Stomach (tissue), 8 donors: ENCODE measurements at regions not wholly inside any gene's neighbourhood (a gene's known extent, or its start where the extent isn't known, plus 50 kb on each side); places are given as distances from the start of the nearest gene placed in this dataset.
A peak's percentile ranks its signal among the peaks of the same experiment; 100 is the strongest.

ENCODE experiments used
- DNase-seq, 2 donors: peaks; one replicate each; pipeline versions ENCODE4 v3.0.0 to v3.0.0-alpha.2; 2013 to 2019
- H3K27ac ChIP-seq, 5 donors: fragments of 200-600 bp in 4 of 5; sonication (generic) in 4 of 5; one replicate each; pipeline ENCODE4 v1.5.1; 2013 to 2019; ENCODE audit warnings: mild to moderate bottlenecking in 1 of 5, moderate library complexity in 1 of 5
- H3K27me3 ChIP-seq, 3 donors: fragments of 200-600 bp; sonication (generic); one replicate each; pipeline ENCODE4 v1.5.1; 2017 to 2019; ENCODE audit warnings: mixed run types in 1 of 3
- H3K36me3 ChIP-seq, 4 donors: fragments of 200-600 bp; sonication (generic); 1 replicate in 3 of 4; 2 replicates in 1 of 4; pipeline ENCODE4 v1.5.1; 2016 to 2019
- H3K4me1 ChIP-seq, 4 donors: fragments of 200-600 bp; sonication (generic); one replicate each; pipeline ENCODE4 v1.5.1; 2016 to 2019
- H3K4me3 ChIP-seq, 4 donors: fragments of 200-600 bp; sonication (generic) in 3 of 4; one replicate each; pipeline ENCODE4 v1.5.1; 2016 to 2019; ENCODE audit warnings: mild to moderate bottlenecking in 1 of 4
- H3K9me3 ChIP-seq, 4 donors: fragments of 200-600 bp; sonication (generic); one replicate each; pipeline ENCODE4 v1.5.1; 2016 to 2019
- EP300 ChIP-seq: sonication (generic); formaldehyde crosslinking; IDR thresholded peaks from one replicate; pipeline ENCODE4 v1.6.1; 2017; ENCODE audit warnings: antibody characterized with exemption
- POLR2A ChIP-seq, 4 donors: fragments of 450-650 bp; IDR thresholded peaks; one replicate each; pipeline ENCODE4 v1.6.1; 2016; ENCODE audit warnings: antibody characterized with exemption in 4 of 4, control low read depth in 2 of 4, mild to moderate bottlenecking in 1 of 4, moderate library complexity in 1 of 4
- POLR2AphosphoS5 ChIP-seq, 3 donors: sonication (generic); formaldehyde crosslinking; IDR thresholded peaks; one replicate each; pipeline ENCODE4 v1.6.1; 2016; ENCODE audit warnings: antibody characterized with exemption in 3 of 3
- WGBS, 5 donors: extraction: QIAGEN DNeasy Blood & Tissue Kit in 3 of 5; methylation state at CpG; one replicate each; pipeline versions ENCODE4 v1.1.5 to v1.1.7; 2013 to 2018; 5-methylcytosine and 5-hydroxymethylcytosine counted together
- intact Hi-C: fragments of 100-400 bp; cut with DNase I; formaldehyde crosslinking; loops from one replicate; pipeline ENCODE4 v1.15.1; 2023; ENCODE audit warnings: low total_unique reads
- TF ChIP-seq, protein P1 (sequence below), 7 experiments: fragments of 450-650 bp in 4 of 7; fragments of 200-600 bp in 3 of 7; sonication (generic) in 3 of 7; IDR thresholded peaks; one replicate each; pipeline ENCODE4 v1.5.1; 2016 to 2019; ENCODE audit warnings: antibody characterized with exemption in 7 of 7, control low read depth in 2 of 7, mild to moderate bottlenecking in 1 of 7
- donor health status: healthy with polysubstance abuse.
- donor health status: Bipolar disorder and iron deficiency.
- donor health status: healthy.

DNA sequence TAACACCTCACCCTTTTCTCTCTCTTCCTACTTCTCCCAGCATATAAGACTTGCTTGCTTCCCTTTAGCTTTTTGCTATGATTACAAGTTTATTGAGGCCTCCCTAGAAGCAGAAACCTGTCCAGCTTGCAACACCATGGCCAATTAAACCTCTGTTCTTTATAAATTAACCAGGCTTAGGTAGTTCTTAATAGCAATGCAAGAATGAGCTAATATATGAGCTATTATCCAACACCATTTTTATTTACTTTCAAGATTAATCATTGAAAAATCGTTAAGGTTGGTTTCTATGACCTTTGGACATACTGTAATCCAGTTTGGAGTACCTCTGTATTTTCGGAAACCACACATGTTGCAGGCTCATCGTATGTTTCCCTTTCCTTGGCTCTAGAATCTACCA is 643.1 kb downstream of the ZPLD1 start:
- intact Hi-C loops: no loop called here
- TF ChIP-seq EP300 (no peak), POLR2A (IDR thresholded peaks at IDR 0.05) (no peak), POLR2AphosphoS5 (IDR thresholded peaks at IDR 0.05) (no peak)
- TF ChIP-seq, protein P1, sequence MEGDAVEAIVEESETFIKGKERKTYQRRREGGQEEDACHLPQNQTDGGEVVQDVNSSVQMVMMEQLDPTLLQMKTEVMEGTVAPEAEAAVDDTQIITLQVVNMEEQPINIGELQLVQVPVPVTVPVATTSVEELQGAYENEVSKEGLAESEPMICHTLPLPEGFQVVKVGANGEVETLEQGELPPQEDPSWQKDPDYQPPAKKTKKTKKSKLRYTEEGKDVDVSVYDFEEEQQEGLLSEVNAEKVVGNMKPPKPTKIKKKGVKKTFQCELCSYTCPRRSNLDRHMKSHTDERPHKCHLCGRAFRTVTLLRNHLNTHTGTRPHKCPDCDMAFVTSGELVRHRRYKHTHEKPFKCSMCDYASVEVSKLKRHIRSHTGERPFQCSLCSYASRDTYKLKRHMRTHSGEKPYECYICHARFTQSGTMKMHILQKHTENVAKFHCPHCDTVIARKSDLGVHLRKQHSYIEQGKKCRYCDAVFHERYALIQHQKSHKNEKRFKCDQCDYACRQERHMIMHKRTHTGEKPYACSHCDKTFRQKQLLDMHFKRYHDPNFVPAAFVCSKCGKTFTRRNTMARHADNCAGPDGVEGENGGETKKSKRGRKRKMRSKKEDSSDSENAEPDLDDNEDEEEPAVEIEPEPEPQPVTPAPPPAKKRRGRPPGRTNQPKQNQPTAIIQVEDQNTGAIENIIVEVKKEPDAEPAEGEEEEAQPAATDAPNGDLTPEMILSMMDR (IDR thresholded peaks at IDR 0.05): no peak
- 52 to 74% (median 62%) methylated on average over 3 of the region's 3 CpGs for WGBS, 5 donors
- Histone ChIP-seq H3K36me3 (no peaks in the 10 kb centered on the region), H3K27ac (no peak overlapping the region), H3K9me3 (peaks cover 0 to under 1% (median 0%) of the 10 kb centered on the region in 4 donors), H3K27me3 (no peaks in the 10 kb centered on the region), H3K4me3 (no peak overlapping the region), H3K4me1 (no peaks in the 10 kb centered on the region)
- DNase-seq: peak in 1 of 2 donors; percentile 7

GRCh38 chr3:103082501-103082900 is 647.7 kb downstream of the ZPLD1 start:
- intact Hi-C loops: no loop called here
- WGBS, 5 donors: 86 to 94% (median 93%) methylated on average over 1 of the region's 1 CpG
- peaks cover 0 to 3% (median 0%) of the 10 kb centered on the region in 4 donors for H3K9me3 ChIP-seq
- no peak for DNase-seq
- no peak overlapping the region for H3K4me3 ChIP-seq
- no peaks in the 10 kb centered on the region for H3K4me1 ChIP-seq
- no peaks in the 10 kb centered on the region for H3K27me3 ChIP-seq
- no peaks in the 10 kb centered on the region for H3K36me3 ChIP-seq
- TF ChIP-seq POLR2A (IDR thresholded peaks at IDR 0.05) (no peak), EP300 (no peak), POLR2AphosphoS5 (IDR thresholded peaks at IDR 0.05) (no peak)
- TF ChIP-seq, protein P1 (IDR thresholded peaks at IDR 0.05): no peak
- no peak overlapping the region for H3K27ac ChIP-seq

- TF ChIP-seq EP300 (no peak), POLR2A (IDR thresholded peaks at IDR 0.05) (no peak), POLR2AphosphoS5 (IDR thresholded peaks at IDR 0.05) (no peak)
- TF ChIP-seq, protein P1 (IDR thresholded peaks at IDR 0.05): no peak
- WGBS, 5 donors: 55 to 75% (median 61%) methylated on average over 3 of the region's 3 CpGs
- Histone ChIP-seq H3K9me3 (peaks cover 0 to 3% (median 0%) of the 10 kb centered on the region in 4 donors), H3K36me3 (no peaks in the 10 kb centered on the region), H3K27me3 (no peaks in the 10 kb centered on the region), H3K4me1 (no peaks in the 10 kb centered on the region), H3K4me3 (no peak overlapping the region), H3K27ac (no peak overlapping the region)
- intact Hi-C loops: no loop called here
- no peak for DNase-seq
Measured at GRCh38 chr3:103083848-103084631, 649.2 kb downstream of the ZPLD1 start.

GRCh38 chr3:103085465-103085864 is 650.6 kb downstream of the ZPLD1 start:
- no peak for TF ChIP-seq POLR2A (IDR thresholded peaks at IDR 0.05)
- TF ChIP-seq, protein P1 (IDR thresholded peaks at IDR 0.05): no peak
- no peak for TF ChIP-seq POLR2AphosphoS5 (IDR thresholded peaks at IDR 0.05)
- TF ChIP-seq EP300: no peak
- DNase-seq: peak in 1 of 2 donors; percentile 27
- Histone ChIP-seq H3K9me3 (peaks cover 0 to 3% (median 0%) of the 10 kb centered on the region in 4 donors), H3K36me3 (no peaks in the 10 kb centered on the region), H3K27me3 (no peaks in the 10 kb centered on the region), H3K4me3 (no peak overlapping the region), H3K4me1 (no peaks in the 10 kb centered on the region), H3K27ac (no peak overlapping the region)
- intact Hi-C loops: no loop called here
